ENCODE measurements at regions not wholly inside any gene's neighbourhood (a gene's known extent, or its start where the extent isn't known, plus 50 kb on each side); places are given as distances from the start of the nearest gene placed in this dataset.
A peak's percentile ranks its signal among the peaks of the same experiment; 100 is the strongest.

- DNase-seq (ENCODE audit: low spot score) (no peak), FAIRE-seq (no peak)
Measured at GRCh38 chr2:239523954-239524330, 123.1 kb upstream of the HDAC4 start.

- no peak for DNase-seq (ENCODE audit: low spot score)
- no peak for FAIRE-seq
Measured at GRCh38 chr2:239523147-239523953, 122.5 kb upstream of the HDAC4 start.

- FAIRE-seq, result no peak
Measured at GRCh38 chr2:239522740-239523119, 121.9 kb upstream of the HDAC4 start.

GRCh38 chr2:239522002-239522739 is 121.4 kb upstream of the HDAC4 start:
- DNase-seq (ENCODE audit: low spot score) (no peak), FAIRE-seq (no peak)

More at GRCh38 chr2:239522740-239523119, 121.9 kb upstream of the HDAC4 start:
- no peak for DNase-seq (ENCODE audit: low spot score)

GRCh38 chr2:239521518-239521815 is 120.6 kb upstream of the HDAC4 start:
- FAIRE-seq (no peak), DNase-seq (ENCODE audit: low spot score) (no peak)

GRCh38 chr2:239520811-239521517 is 120.1 kb upstream of the HDAC4 start:
- FAIRE-seq, result no peak

GRCh38 chr2:239519921-239520585 is 119.2 kb upstream of the HDAC4 start:
- FAIRE-seq, result no peak

More at GRCh38 chr2:239520811-239521517, 120.1 kb upstream of the HDAC4 start:
- DNase-seq (ENCODE audit: low spot score), result no peak

GRCh38 chr2:239519089-239519920 is 118.5 kb upstream of the HDAC4 start:
- FAIRE-seq, result no peak
- no peak for DNase-seq (ENCODE audit: low spot score)

More at GRCh38 chr2:239519921-239520585, 119.2 kb upstream of the HDAC4 start:
- DNase-seq (ENCODE audit: low spot score), result no peak

GRCh38 chr2:239518286-239519088 is 117.7 kb upstream of the HDAC4 start:
- DNase-seq (ENCODE audit: low spot score) (no peak), FAIRE-seq (no peak)

- DNase-seq (ENCODE audit: low spot score), result no peak
- FAIRE-seq, result no peak
Measured at GRCh38 chr2:239517686-239518085, 116.9 kb upstream of the HDAC4 start.

- FAIRE-seq, result no peak
- DNase-seq (ENCODE audit: low spot score), result no peak
Measured at GRCh38 chr2:239516954-239517305, 116.1 kb upstream of the HDAC4 start.

GRCh38 chr2:239516286-239516953 is 115.6 kb upstream of the HDAC4 start:
- FAIRE-seq (no peak), DNase-seq (ENCODE audit: low spot score) (no peak)

GRCh38 chr2:239514754-239515530 is 114.1 kb upstream of the HDAC4 start:
- no peak for DNase-seq (ENCODE audit: low spot score)
- no peak for FAIRE-seq

- FAIRE-seq (no peak), DNase-seq (ENCODE audit: low spot score) (no peak)
Measured at GRCh38 chr2:239512054-239512453, 111.2 kb upstream of the HDAC4 start.

GRCh38 chr2:239509373-239510143 is 108.7 kb upstream of the HDAC4 start:
- DNase-seq (ENCODE audit: low spot score) (no peak), FAIRE-seq (peak; percentile 98)

GRCh38 chr2:239508261-239508660 is 107.4 kb upstream of the HDAC4 start:
- DNase-seq (ENCODE audit: low spot score), result no peak

GRCh38 chr2:239507576-239508258 is 106.9 kb upstream of the HDAC4 start:
- DNase-seq (ENCODE audit: low spot score), result no peak
- no peak for FAIRE-seq

More at GRCh38 chr2:239508261-239508660, 107.4 kb upstream of the HDAC4 start:
- FAIRE-seq, result no peak
